Gastroesophageal sphincter (tissue), 4 donors: ENCODE measurements at regions not wholly inside any gene's neighbourhood (a gene's known extent, or its start where the extent isn't known, plus 50 kb on each side); places are given as distances from the start of the nearest gene placed in this dataset.

Source experiments
- ATAC-seq: fragments of 150-250 bp; one replicate; pipeline ENCODE4 v1.9.1; 2016; ENCODE audit warnings: mild to moderate bottlenecking, moderate library complexity
- H3K27ac ChIP-seq, 4 donors: fragments of 200-600 bp; sonication (generic) in 3 of 4; 1 replicate in 3 of 4; 2 replicates in 1 of 4; pipeline ENCODE4 v1.5.1; 2016 to 2019
- H3K27me3 ChIP-seq: fragments of 200-600 bp; sonication (generic); one replicate; pipeline ENCODE4 v1.5.1; 2019
- H3K36me3 ChIP-seq, 2 donors: fragments of 200-600 bp; sonication (generic); one replicate each; pipeline ENCODE4 v1.5.1; 2019; ENCODE audit warnings: control low read depth in 1 of 2
- H3K4me1 ChIP-seq, 3 donors: fragments of 200-600 bp; sonication (generic); 1 replicate in 2 of 3; 2 replicates in 1 of 3; pipeline ENCODE4 v1.5.1; 2016 to 2019; ENCODE audit warnings: control low read depth in 2 of 3
- H3K4me3 ChIP-seq, 2 donors: fragments of 200-600 bp; sonication (generic); one replicate each; pipeline ENCODE4 v1.5.1; 2019; ENCODE audit warnings: mild to moderate bottlenecking in 1 of 2, moderate library complexity in 1 of 2
- H3K9me3 ChIP-seq, 3 donors: fragments of 200-600 bp; sonication (generic); one replicate each; pipeline ENCODE4 v1.5.1; 2017 to 2019; ENCODE audit warnings: control low read depth in 2 of 3
- CTCF ChIP-seq, 4 experiments: fragments of 200-600 bp in 2 of 4; fragments of 450-650 bp in 2 of 4; sonication (generic) in 1 of 4; IDR thresholded peaks; one replicate each; pipeline ENCODE4 v1.5.1; 2017 to 2019; ENCODE audit warnings: antibody characterized with exemption in 4 of 4, mild to moderate bottlenecking in 2 of 4, moderate library complexity in 2 of 4
- EP300 ChIP-seq: sonication (generic); formaldehyde crosslinking; IDR thresholded peaks from one replicate; pipeline ENCODE4 v1.6.1; 2017; ENCODE audit warnings: antibody characterized with exemption, mild to moderate bottlenecking
- POLR2A ChIP-seq, 2 donors: fragments of 450-650 bp; IDR thresholded peaks; one replicate each; pipeline ENCODE4 v1.6.1; 2017; ENCODE audit warnings: antibody characterized with exemption in 2 of 2, mild to moderate bottlenecking in 2 of 2, moderate library complexity in 1 of 2
- POLR2AphosphoS5 ChIP-seq: sonication (generic); formaldehyde crosslinking; IDR thresholded peaks from one replicate; pipeline ENCODE4 v1.6.1; 2017; ENCODE audit warnings: antibody characterized with exemption
- WGBS, 2 donors: methylation state at CpG; one replicate each; pipeline ENCODE4 v1.1.5; 2018; ENCODE audit warnings: low coverage in 1 of 2; 5-methylcytosine and 5-hydroxymethylcytosine counted together

GRCh38 chr15:45780352-45780751 is 145.5 kb downstream of the SQOR start:
- 47 to 63% methylated on average over 2 of the region's 2 CpGs for WGBS, 2 donors
- Histone ChIP-seq H3K36me3 (no peaks in the 10 kb centered on the region), H3K4me3 (no peak overlapping the region), H3K9me3 (no peaks in the 10 kb centered on the region), H3K27ac (no peak overlapping the region), H3K27me3 (peaks cover 9% of the 10 kb centered on the region), H3K4me1 (no peaks in the 10 kb centered on the region)
- ATAC-seq, result no peak
- TF ChIP-seq POLR2AphosphoS5 (no peak), EP300 (no peak), CTCF (IDR thresholded peaks at IDR 0.05) (no peak), POLR2A (IDR thresholded peaks at IDR 0.05) (no peak)

- no peak for ATAC-seq
- no peaks in the 10 kb centered on the region for H3K9me3 ChIP-seq
- peaks cover 9% of the 10 kb centered on the region for H3K27me3 ChIP-seq
- no peak for TF ChIP-seq CTCF (IDR thresholded peaks at IDR 0.05)
- TF ChIP-seq POLR2A (IDR thresholded peaks at IDR 0.05), result no peak
- TF ChIP-seq EP300, result no peak
- no peak for TF ChIP-seq POLR2AphosphoS5
- 88 to 92% methylated on average over 2 of the region's 2 CpGs for WGBS, 2 donors
- H3K27ac ChIP-seq, result no peak overlapping the region
- H3K4me1 ChIP-seq, result no peaks in the 10 kb centered on the region
- H3K36me3 ChIP-seq, result no peaks in the 10 kb centered on the region
- H3K4me3 ChIP-seq, result no peak overlapping the region
Measured at GRCh38 chr15:45784656-45785055, 149.8 kb downstream of the SQOR start.

GRCh38 chr15:45785897-45786296 is 151.1 kb downstream of the SQOR start:
- TF ChIP-seq CTCF (IDR thresholded peaks at IDR 0.05) (no peak), EP300 (no peak), POLR2AphosphoS5 (no peak)
- H3K4me3 ChIP-seq, result no peak overlapping the region
- no peaks in the 10 kb centered on the region for H3K36me3 ChIP-seq
- 79% methylated on average over 2 of the region's 2 CpGs; no CpG with 5 or more reads in 1 of the 2 donors for WGBS, 2 donors
- no peak overlapping the region for H3K27ac ChIP-seq
- no peaks in the 10 kb centered on the region for H3K4me1 ChIP-seq
- ATAC-seq, result no peak
- peaks cover 9% of the 10 kb centered on the region for H3K27me3 ChIP-seq
- no peaks in the 10 kb centered on the region for H3K9me3 ChIP-seq

- Histone ChIP-seq H3K27me3 (peaks cover 23% of the 10 kb centered on the region), H3K4me3 (no peak overlapping the region), H3K27ac (no peak overlapping the region), H3K4me1 (no peaks in the 10 kb centered on the region), H3K36me3 (no peaks in the 10 kb centered on the region), H3K9me3 (no peaks in the 10 kb centered on the region)
- ATAC-seq, result no peak
- TF ChIP-seq POLR2A (IDR thresholded peaks at IDR 0.05) (no peak), CTCF (IDR thresholded peaks at IDR 0.05) (peak in 3 of 4 experiments; percentile 24 to 43 (median 31)), EP300 (no peak), POLR2AphosphoS5 (no peak)
- WGBS, 2 donors, result 38 to 52% methylated on average over 3 to 4 of the region's 4 CpGs
Measured at GRCh38 chr15:45790325-45790943, 155.6 kb downstream of the SQOR start.

- no peak for ATAC-seq
- Histone ChIP-seq H3K27ac (no peak overlapping the region), H3K4me3 (no peak overlapping the region), H3K4me1 (no peaks in the 10 kb centered on the region), H3K36me3 (no peaks in the 10 kb centered on the region), H3K27me3 (peaks cover 23% of the 10 kb centered on the region), H3K9me3 (no peaks in the 10 kb centered on the region)
- TF ChIP-seq POLR2A (IDR thresholded peaks at IDR 0.05) (no peak), POLR2AphosphoS5 (no peak), CTCF (IDR thresholded peaks at IDR 0.05) (no peak), EP300 (no peak)
Measured at GRCh38 chr15:45794304-45794703, 159.5 kb downstream of the SQOR start.
